Activated CD8-positive, alpha-beta memory T cell treated with anti-CD3 and anti-CD28 coated beads for 4 hours (primary cell): ENCODE measurements at regions not wholly inside any gene's neighbourhood (a gene's known extent, or its start where the extent isn't known, plus 50 kb on each side); places are given as distances from the start of the nearest gene placed in this dataset.

ENCODE experiments used
- DNase-seq, 2 donors: peaks; one replicate each; pipeline ENCODE4 v3.0.0-alpha.2; 2020; ENCODE audit warnings: low read depth in 2 of 2

GRCh38 chr17:77321649-77322513 is 181.1 kb downstream of the SEC14L1 start:
- DNase-seq = no peak

GRCh38 chr17:77322514-77323412 is 182.0 kb downstream of the SEC14L1 start:
- DNase-seq = no peak

- DNase-seq = no peak
Observed at GRCh38 chr17:77323413-77324171, 182.8 kb downstream of the SEC14L1 start.

- DNase-seq = no peak
Observed at GRCh38 chr17:77324227-77324626, 183.5 kb downstream of the SEC14L1 start.

GRCh38 chr17:77325577-77326075 is 184.9 kb downstream of the SEC14L1 start:
- no peak for DNase-seq

- no peak for DNase-seq
Observed at GRCh38 chr17:77326076-77326591, 185.4 kb downstream of the SEC14L1 start.

- DNase-seq = no peak
Observed at GRCh38 chr17:77326636-77327035, 185.9 kb downstream of the SEC14L1 start.

GRCh38 chr17:77327181-77327565 is 186.4 kb downstream of the SEC14L1 start:
- DNase-seq = no peak

- no peak for DNase-seq
Observed at GRCh38 chr17:77327566-77328464, 187.0 kb downstream of the SEC14L1 start.

- no peak for DNase-seq
Observed at GRCh38 chr17:77328823-77329740, 188.3 kb downstream of the SEC14L1 start.

GRCh38 chr17:77329741-77330531 is 189.2 kb downstream of the SEC14L1 start:
- DNase-seq = no peak

- DNase-seq = no peak
Observed at GRCh38 chr17:77330602-77331081, 189.9 kb downstream of the SEC14L1 start.

GRCh38 chr17:77331301-77331864 is 190.6 kb downstream of the SEC14L1 start:
- DNase-seq = peak; percentile 91 to 94

- DNase-seq = no peak
Observed at GRCh38 chr17:77332034-77332971, 191.5 kb downstream of the SEC14L1 start.

GRCh38 chr17:77332981-77333685 is 192.4 kb downstream of the SEC14L1 start:
- DNase-seq = no peak

GRCh38 chr17:77337150-77337549 is 196.4 kb downstream of the SEC14L1 start:
- no peak for DNase-seq
